ENCODE measurements at regions not wholly inside any gene's neighbourhood (a gene's known extent, or its start where the extent isn't known, plus 50 kb on each side); places are given as distances from the start of the nearest gene placed in this dataset.

DNA sequence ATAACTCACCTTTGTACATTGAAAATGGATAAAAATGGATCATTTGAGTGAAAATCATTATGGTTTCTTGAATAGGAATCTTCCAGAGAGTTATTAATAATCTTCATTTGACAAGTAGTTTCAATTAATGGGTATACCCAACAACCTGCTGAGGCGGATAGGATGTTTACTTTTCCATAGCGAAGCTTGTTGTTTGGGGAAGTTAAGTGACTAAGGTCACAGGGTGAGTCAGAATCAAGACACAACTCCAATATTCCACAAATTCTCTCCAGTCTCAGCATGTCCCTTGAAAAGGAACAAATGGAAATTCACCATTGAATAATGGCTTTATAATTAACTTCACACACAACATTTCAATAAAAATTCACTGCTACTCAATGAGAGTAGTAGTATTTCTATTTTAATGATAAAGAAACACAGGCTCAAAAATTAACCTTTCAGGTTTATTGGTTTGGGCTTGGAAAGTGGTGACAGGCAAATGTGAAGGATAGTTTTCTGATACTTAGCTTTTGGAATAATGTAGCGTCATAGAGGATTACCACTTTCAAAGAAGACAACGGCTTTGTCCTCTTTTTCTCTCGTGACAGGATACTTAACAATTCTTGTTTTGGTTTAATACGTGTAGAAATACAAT, 211.3 kb downstream of the GPD2 start:
- no peaks in the 10 kb centered on the region for H3K36me3 ChIP-seq
- DNase-seq (no peak), ATAC-seq (no peak)
- intact Hi-C loops (cut with DNase I): no loop called here
- H3K27ac ChIP-seq: no peak overlapping the region
- no peaks in the 10 kb centered on the region for H3K4me1 ChIP-seq
- H3K4me3 ChIP-seq: no peak overlapping the region
- H3K27me3 ChIP-seq (ENCODE audit: low read depth): no peaks in the 10 kb centered on the region
- no peaks in the 10 kb centered on the region for H3K9me3 ChIP-seq
- TF ChIP-seq, protein P1, sequence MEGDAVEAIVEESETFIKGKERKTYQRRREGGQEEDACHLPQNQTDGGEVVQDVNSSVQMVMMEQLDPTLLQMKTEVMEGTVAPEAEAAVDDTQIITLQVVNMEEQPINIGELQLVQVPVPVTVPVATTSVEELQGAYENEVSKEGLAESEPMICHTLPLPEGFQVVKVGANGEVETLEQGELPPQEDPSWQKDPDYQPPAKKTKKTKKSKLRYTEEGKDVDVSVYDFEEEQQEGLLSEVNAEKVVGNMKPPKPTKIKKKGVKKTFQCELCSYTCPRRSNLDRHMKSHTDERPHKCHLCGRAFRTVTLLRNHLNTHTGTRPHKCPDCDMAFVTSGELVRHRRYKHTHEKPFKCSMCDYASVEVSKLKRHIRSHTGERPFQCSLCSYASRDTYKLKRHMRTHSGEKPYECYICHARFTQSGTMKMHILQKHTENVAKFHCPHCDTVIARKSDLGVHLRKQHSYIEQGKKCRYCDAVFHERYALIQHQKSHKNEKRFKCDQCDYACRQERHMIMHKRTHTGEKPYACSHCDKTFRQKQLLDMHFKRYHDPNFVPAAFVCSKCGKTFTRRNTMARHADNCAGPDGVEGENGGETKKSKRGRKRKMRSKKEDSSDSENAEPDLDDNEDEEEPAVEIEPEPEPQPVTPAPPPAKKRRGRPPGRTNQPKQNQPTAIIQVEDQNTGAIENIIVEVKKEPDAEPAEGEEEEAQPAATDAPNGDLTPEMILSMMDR (IDR thresholded peaks at IDR 0.05): no peak

DNA sequence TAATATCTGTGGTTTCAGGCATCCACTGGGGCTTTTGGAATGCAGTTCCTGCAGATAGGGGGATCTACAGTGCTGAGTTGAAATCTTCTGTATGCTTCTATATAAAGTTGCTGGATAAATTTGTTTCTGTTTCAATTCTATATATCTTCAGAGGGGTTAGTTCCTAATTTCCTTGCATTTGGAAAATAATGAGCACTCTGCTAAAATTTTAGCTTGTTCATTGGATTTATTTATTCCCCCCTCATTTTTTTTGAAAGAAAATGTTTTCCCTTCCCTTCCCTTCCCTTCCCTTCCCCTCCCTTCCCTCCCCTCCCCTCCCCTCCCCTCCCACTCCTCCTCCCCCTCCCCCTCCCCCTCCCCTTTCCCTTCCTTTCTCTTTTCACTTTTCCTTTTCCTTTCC, 212.3 kb downstream of the GPD2 start:
- H3K9me3 ChIP-seq: no peaks in the 10 kb centered on the region
- no peak overlapping the region for H3K27ac ChIP-seq
- ATAC-seq (no peak), DNase-seq (no peak)
- H3K4me3 ChIP-seq: no peak overlapping the region
- H3K36me3 ChIP-seq: no peaks in the 10 kb centered on the region
- intact Hi-C loops (cut with DNase I): no loop called here
- TF ChIP-seq, protein P1 (IDR thresholded peaks at IDR 0.05): no peak
- no peaks in the 10 kb centered on the region for H3K27me3 ChIP-seq (ENCODE audit: low read depth)
- no peaks in the 10 kb centered on the region for H3K4me1 ChIP-seq

DNA sequence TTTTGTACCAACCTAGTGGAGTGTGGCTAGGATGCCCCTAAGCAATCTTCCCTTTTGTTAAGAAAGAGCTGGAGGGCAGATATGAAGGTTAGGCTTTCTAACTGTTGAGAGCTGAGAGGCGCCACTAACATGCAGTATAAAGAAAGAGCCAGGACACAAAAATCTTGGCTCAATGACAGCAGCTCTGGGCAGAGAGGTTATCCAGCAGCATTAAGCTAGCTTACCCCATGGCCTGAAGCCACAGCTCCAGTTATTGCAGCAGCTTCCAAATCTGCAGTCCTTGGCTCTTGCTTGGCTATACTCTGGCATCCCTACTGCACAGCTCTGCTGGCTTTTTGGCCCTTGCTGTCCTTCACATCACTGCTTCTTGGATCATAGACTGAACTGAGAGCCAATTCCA, 213.4 kb downstream of the GPD2 start:
- TF ChIP-seq, protein P1 (IDR thresholded peaks at IDR 0.05): no peak
- H3K27ac ChIP-seq: no peak overlapping the region
- H3K4me3 ChIP-seq: no peak overlapping the region
- no peaks in the 10 kb centered on the region for H3K4me1 ChIP-seq
- H3K9me3 ChIP-seq: no peaks in the 10 kb centered on the region
- ATAC-seq (peak; percentile 56 to 66), DNase-seq (no peak)
- intact Hi-C loops (cut with DNase I): no loop called here
- no peaks in the 10 kb centered on the region for H3K36me3 ChIP-seq
- no peaks in the 10 kb centered on the region for H3K27me3 ChIP-seq (ENCODE audit: low read depth)

DNA sequence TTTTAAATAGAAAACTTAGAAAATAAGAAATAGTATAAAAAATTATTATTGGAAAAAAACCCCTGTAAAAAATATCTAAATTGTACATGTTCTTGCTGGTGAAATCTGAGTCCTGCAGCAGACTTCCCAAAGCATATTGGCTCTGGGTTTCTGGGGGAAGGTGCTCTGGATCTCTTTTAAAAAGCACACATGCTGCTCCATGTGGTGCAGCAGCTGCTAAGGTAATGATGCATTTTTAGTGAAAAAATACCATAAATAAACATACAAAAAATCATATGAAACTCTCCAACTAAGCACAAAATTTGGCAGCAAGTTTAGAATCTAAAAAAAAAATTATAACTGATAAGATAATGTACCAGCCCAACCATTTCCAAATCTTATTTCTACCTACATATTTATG, 216.5 kb downstream of the GPD2 start:
- intact Hi-C loops (cut with DNase I): no loop called here
- TF ChIP-seq, protein P1 (IDR thresholded peaks at IDR 0.05): no peak
- DNase-seq (no peak), ATAC-seq (no peak)
- H3K27me3 ChIP-seq (ENCODE audit: low read depth): no peaks in the 10 kb centered on the region
- no peak overlapping the region for H3K4me3 ChIP-seq
- no peaks in the 10 kb centered on the region for H3K4me1 ChIP-seq
- H3K36me3 ChIP-seq: no peaks in the 10 kb centered on the region
- no peak overlapping the region for H3K27ac ChIP-seq
- no peaks in the 10 kb centered on the region for H3K9me3 ChIP-seq

DNA sequence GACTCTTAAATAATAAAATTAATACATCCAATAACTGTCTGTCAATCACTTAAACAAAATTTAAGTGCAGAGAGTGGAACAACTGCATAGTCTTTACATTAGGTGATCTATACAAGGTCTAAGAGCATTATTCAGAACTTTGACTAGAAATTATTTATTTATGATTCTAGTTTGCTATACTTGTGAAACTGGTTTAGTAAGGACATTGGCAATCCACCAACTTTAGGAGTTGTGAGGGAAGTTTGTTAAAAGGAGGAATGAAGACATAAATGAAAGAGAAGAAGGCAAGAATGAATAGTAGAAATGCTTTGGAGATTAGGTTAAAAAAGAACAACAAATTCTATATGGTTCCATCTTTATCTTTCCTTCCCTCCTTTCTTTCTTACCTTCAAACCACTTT, 217.5 kb downstream of the GPD2 start:
- no peaks in the 10 kb centered on the region for H3K36me3 ChIP-seq
- no peaks in the 10 kb centered on the region for H3K4me1 ChIP-seq
- TF ChIP-seq, protein P1 (IDR thresholded peaks at IDR 0.05): no peak
- no peak overlapping the region for H3K27ac ChIP-seq
- H3K9me3 ChIP-seq: no peaks in the 10 kb centered on the region
- H3K27me3 ChIP-seq (ENCODE audit: low read depth): no peaks in the 10 kb centered on the region
- ATAC-seq: no peak
- no peak overlapping the region for H3K4me3 ChIP-seq
- intact Hi-C loops (cut with DNase I): no loop called here
- no peak for DNase-seq

Measured in lower lobe of right lung (tissue), 2 donors.